D721Med (cell line): ENCODE measurements at regions not wholly inside any gene's neighbourhood (a gene's known extent, or its start where the extent isn't known, plus 50 kb on each side); places are given as distances from the start of the nearest gene placed in this dataset.

Experiments used
- DNase-seq: peaks from one replicate; pipeline ENCODE4 v3.0.0; 2011; ENCODE audit warnings: low spot score; ENCODE audit not compliant: insufficient read length
- FAIRE-seq: peaks from 2 replicates; lab custom pipeline; 2011; peaks lifted over from hg19 to GRCh38; lab: Jason Lieb, UNC
- TF ChIP-seq, protein P1 (sequence below): IDR thresholded peaks from 2 replicates; pipeline ENCODE4 v1.5.1; 2012; ENCODE audit warnings: mild to moderate bottlenecking, control low read depth; ENCODE audit not compliant: insufficient read depth; ENCODE audit errors: missing control alignments

- TF ChIP-seq, protein P1, sequence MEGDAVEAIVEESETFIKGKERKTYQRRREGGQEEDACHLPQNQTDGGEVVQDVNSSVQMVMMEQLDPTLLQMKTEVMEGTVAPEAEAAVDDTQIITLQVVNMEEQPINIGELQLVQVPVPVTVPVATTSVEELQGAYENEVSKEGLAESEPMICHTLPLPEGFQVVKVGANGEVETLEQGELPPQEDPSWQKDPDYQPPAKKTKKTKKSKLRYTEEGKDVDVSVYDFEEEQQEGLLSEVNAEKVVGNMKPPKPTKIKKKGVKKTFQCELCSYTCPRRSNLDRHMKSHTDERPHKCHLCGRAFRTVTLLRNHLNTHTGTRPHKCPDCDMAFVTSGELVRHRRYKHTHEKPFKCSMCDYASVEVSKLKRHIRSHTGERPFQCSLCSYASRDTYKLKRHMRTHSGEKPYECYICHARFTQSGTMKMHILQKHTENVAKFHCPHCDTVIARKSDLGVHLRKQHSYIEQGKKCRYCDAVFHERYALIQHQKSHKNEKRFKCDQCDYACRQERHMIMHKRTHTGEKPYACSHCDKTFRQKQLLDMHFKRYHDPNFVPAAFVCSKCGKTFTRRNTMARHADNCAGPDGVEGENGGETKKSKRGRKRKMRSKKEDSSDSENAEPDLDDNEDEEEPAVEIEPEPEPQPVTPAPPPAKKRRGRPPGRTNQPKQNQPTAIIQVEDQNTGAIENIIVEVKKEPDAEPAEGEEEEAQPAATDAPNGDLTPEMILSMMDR = no peak
- FAIRE-seq = no peak
- no peak for DNase-seq
Observed at GRCh38 chr2:241977557-241978300, 108.2 kb downstream of the RTP5 start.

- FAIRE-seq (no peak), DNase-seq (no peak)
- TF ChIP-seq, protein P1 = no peak
Observed at GRCh38 chr2:241978670-241979069, 109.1 kb downstream of the RTP5 start.

- FAIRE-seq (no peak), DNase-seq (no peak)
- TF ChIP-seq, protein P1 = no peak
Observed at GRCh38 chr2:241980193-241980592, 110.7 kb downstream of the RTP5 start.

DNA sequence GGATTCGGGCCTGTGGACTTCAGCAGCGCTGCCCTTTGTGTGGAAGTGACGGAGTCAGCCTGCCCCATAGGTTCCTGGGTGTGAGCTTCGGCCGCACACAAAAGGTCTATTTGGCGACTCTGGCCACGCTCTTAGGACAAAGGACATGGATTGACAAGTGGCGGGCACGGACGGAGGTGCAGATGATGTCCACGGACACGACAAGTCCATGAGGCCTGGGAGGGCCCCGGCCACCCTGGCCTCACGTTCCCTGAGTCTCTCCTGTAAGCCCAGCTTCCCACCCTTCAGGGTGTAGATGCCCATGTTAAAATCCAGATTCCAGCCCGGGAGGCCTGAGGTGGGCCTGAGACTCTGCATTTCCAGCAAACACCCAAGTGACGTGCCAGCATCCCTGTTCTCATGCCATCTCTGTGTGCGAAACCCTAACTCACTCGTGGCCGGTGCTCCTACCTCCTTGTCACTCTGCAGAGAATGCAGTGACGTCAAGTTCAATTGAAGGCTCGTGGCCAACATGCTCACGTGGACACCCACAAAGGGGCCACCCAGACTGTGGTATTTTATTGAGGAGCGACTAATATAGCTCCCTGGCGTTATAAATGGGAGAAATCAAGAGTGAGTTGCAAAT, 111.7 kb downstream of the RTP5 start:
- FAIRE-seq = no peak
- no peak for DNase-seq
- TF ChIP-seq, protein P1 = no peak

DNA sequence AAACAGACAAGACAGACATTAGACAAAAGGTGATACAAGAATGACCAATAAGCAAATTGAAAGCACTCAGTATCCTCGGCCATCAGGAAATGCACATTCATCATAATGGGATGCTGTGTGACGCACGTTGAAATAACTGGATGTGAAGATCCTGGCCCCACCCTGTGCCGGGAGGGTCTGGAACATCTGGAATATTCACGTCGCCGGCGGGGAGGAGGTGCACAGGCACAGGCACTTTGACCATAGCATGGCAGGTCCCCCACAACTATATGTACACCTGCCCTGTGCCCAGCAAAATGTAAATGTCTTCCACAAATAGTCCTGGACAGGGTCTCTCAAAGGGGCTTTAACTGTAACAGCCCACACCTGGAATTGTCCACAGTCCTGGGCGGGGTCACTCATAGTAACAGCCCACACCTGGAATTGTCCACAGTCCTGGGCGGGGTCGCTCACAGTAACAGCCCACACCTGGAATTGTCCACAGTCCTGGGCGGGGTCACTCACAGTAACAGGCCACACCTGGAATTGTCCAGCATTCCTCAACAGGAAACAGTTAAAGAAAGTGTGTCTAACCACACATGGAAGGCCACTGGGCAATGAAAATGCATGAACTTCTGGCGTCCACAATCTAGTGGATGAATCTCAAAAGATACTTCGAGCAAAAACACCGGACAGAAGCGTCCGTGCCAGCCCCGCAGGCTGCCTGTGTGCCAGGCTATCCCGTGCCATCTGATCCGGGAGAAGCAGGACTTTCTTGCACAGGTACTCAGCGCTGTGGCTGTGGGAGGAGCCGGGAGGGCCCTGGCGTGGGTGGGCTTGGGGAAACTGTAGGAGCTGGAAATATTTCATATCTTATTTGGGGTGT, 113.4 kb downstream of the RTP5 start:
- FAIRE-seq = no peak
- TF ChIP-seq, protein P1 = no peak

GRCh38 chr2:241983571-241984270, 114.2 kb downstream of the RTP5 start:
- FAIRE-seq (no peak), DNase-seq (no peak)
- TF ChIP-seq, protein P1 = no peak

More for the DNA sequence above, 113.4 kb downstream of the RTP5 start:
- DNase-seq = no peak
